ENCODE measurements at regions not wholly inside any gene's neighbourhood (a gene's known extent, or its start where the extent isn't known, plus 50 kb on each side); places are given as distances from the start of the nearest gene placed in this dataset.

- Histone ChIP-seq H3K79me2 (no peaks in the 10 kb centered on the region), H3K27ac (no peak overlapping the region), H3K4me3 (ENCODE audit: low read depth, low read length) (no peak overlapping the region), H3K9me3 (ENCODE audit: control insufficient read depth, low read length) (no peaks in the 10 kb centered on the region), H3K27me3 (ENCODE audit: control insufficient read depth, insufficient read depth, low read length) (no peaks in the 10 kb centered on the region), H3K9ac (no peak overlapping the region), H3K4me1 (no peaks in the 10 kb centered on the region), H3K36me3 (ENCODE audit: control insufficient read depth, insufficient read depth, low read length) (no peaks in the 10 kb centered on the region), H3K4me2 (ENCODE audit: low read length) (no peak overlapping the region), H2AFZ (no peak overlapping the region)
- no peak for TF ChIP-seq CTCF (IDR thresholded peaks at IDR 0.05)
Observed at GRCh38 chr11:110960167-110960566, 247.9 kb upstream of the ARHGAP20 start.

GRCh38 chr11:110958216-110958615 lies 246.0 kb upstream of the ARHGAP20 start:
- no peak overlapping the region for H3K9ac ChIP-seq
- no peak overlapping the region for H3K4me2 ChIP-seq (ENCODE audit: low read length)
- H3K4me1 ChIP-seq, result no peaks in the 10 kb centered on the region
- no peaks in the 10 kb centered on the region for H3K79me2 ChIP-seq
- H2AFZ ChIP-seq, result no peak overlapping the region
- TF ChIP-seq CTCF (IDR thresholded peaks at IDR 0.05), result no peak
- H3K9me3 ChIP-seq (ENCODE audit: control insufficient read depth, low read length), result no peaks in the 10 kb centered on the region
- H3K4me3 ChIP-seq (ENCODE audit: low read depth, low read length), result no peak overlapping the region
- H3K27ac ChIP-seq, result no peak overlapping the region
- H3K27me3 ChIP-seq (ENCODE audit: control insufficient read depth, insufficient read depth, low read length), result no peaks in the 10 kb centered on the region
- H3K36me3 ChIP-seq (ENCODE audit: control insufficient read depth, insufficient read depth, low read length), result no peaks in the 10 kb centered on the region

GRCh38 chr11:110955776-110956175 lies 243.5 kb upstream of the ARHGAP20 start:
- H3K27ac ChIP-seq, result no peak overlapping the region
- no peaks in the 10 kb centered on the region for H3K9me3 ChIP-seq (ENCODE audit: control insufficient read depth, low read length)
- H3K36me3 ChIP-seq (ENCODE audit: control insufficient read depth, insufficient read depth, low read length), result no peaks in the 10 kb centered on the region
- H2AFZ ChIP-seq, result no peak overlapping the region
- H3K4me1 ChIP-seq, result no peaks in the 10 kb centered on the region
- no peak overlapping the region for H3K4me3 ChIP-seq (ENCODE audit: low read depth, low read length)
- no peak overlapping the region for H3K4me2 ChIP-seq (ENCODE audit: low read length)
- H3K9ac ChIP-seq, result no peak overlapping the region
- no peaks in the 10 kb centered on the region for H3K79me2 ChIP-seq
- TF ChIP-seq CTCF (IDR thresholded peaks at IDR 0.05), result no peak
- no peaks in the 10 kb centered on the region for H3K27me3 ChIP-seq (ENCODE audit: control insufficient read depth, insufficient read depth, low read length)

- Histone ChIP-seq H3K9me3 (ENCODE audit: control insufficient read depth, low read length) (no peaks in the 10 kb centered on the region), H3K4me1 (no peaks in the 10 kb centered on the region), H3K36me3 (ENCODE audit: control insufficient read depth, insufficient read depth, low read length) (no peaks in the 10 kb centered on the region), H3K4me3 (ENCODE audit: low read depth, low read length) (no peak overlapping the region), H2AFZ (no peak overlapping the region), H3K27me3 (ENCODE audit: control insufficient read depth, insufficient read depth, low read length) (no peaks in the 10 kb centered on the region), H3K79me2 (no peaks in the 10 kb centered on the region), H3K9ac (no peak overlapping the region), H3K4me2 (ENCODE audit: low read length) (no peak overlapping the region), H3K27ac (no peak overlapping the region)
- TF ChIP-seq CTCF (IDR thresholded peaks at IDR 0.05), result no peak
Observed at GRCh38 chr11:110951950-110952503, 239.8 kb upstream of the ARHGAP20 start.
